ENCODE measurements at regions not wholly inside any gene's neighbourhood (a gene's known extent, or its start where the extent isn't known, plus 50 kb on each side); places are given as distances from the start of the nearest gene placed in this dataset.

DNA sequence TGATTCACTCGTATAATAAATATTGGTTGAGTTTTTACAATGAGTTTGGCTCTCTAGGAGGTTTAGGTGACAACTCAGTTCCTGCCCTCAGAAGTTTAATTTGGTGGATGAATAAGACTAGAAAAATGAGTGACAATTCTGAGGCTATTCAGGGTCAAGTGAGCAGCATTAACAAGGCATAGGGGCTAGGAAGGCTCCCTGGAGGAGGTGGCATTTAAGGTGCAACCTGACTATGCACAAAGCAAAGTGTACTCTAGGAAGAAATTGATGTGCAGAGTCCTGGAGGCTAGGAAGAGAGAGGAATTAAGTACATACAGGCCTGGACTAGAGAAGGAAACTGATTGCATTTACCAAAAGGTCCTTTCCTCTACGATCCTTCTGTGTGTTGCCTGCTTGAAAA, 440.3 kb downstream of the MED13L start:
- TF ChIP-seq ZNF384 (IDR thresholded peaks at IDR 0.05) (no peak), TARDBP (IDR thresholded peaks at IDR 0.05) (no peak)
